AG04450 (cell line): ENCODE measurements at regions not wholly inside any gene's neighbourhood (a gene's known extent, or its start where the extent isn't known, plus 50 kb on each side); places are given as distances from the start of the nearest gene placed in this dataset.
"Not testable (repeated sequence)": the region's sequence is repeated elsewhere in the genome, so short reads cannot be mapped to it uniquely, and the experiment has no call there.

Experiments used
- CTCF ChIA-PET: fragments of 300-600, 350-600 bp; formaldehyde crosslinking; extraction: SDS; loops from one replicate; lab custom pipeline; 2022; ENCODE audit warnings: antibody characterized with exemption, inconsistent platforms; lab: Charles Lee
- POLR2A ChIA-PET: fragments of 350-600 bp; formaldehyde crosslinking; extraction: SDS; loops from one replicate; lab custom pipeline; 2021; ENCODE audit warnings: antibody characterized with exemption, inconsistent platforms; lab: Yijun Ruan, JAX
- DNase-seq: peaks from one replicate; pipeline ENCODE4 v3.0.0-alpha.2; 2011; ENCODE audit warnings: low read depth, low spot score
- H3K27ac ChIP-seq: one replicate; pipeline ENCODE4 v1.5.1; 2012; ENCODE audit warnings: low read depth, low read length, control low read depth
- H3K27me3 ChIP-seq: one replicate; pipeline ENCODE4 v1.6.0; 2012; ENCODE audit warnings: low read length; ENCODE audit not compliant: control insufficient read depth, insufficient read depth
- H3K4me3 ChIP-seq: 2 replicates; pipeline ENCODE4 v1.5.1; 2011; ENCODE audit warnings: mild to moderate bottlenecking, low read depth, low read length, control low read depth
- H3K9me3 ChIP-seq: 2 replicates; pipeline ENCODE4 v1.5.1; 2012; ENCODE audit warnings: low read length; ENCODE audit not compliant: control insufficient read depth, insufficient read depth
- CTCF ChIP-seq: IDR thresholded peaks from 2 replicates; pipeline ENCODE4 v1.5.1; 2011; ENCODE audit warnings: low read depth, low read length, control low read depth, inconsistent platforms

GRCh38 chr5:121105921-121106320, 641.8 kb downstream of the PRR16 start:
- no peak for DNase-seq
- Histone ChIP-seq H3K27ac (no peak overlapping the region), H3K4me3 (no peak overlapping the region), H3K27me3 (no peaks in the 10 kb centered on the region), H3K9me3 (peaks cover 5% of the 10 kb centered on the region; the same call in 1 of the 2 replicates)
- ChIA-PET CTCF (no interaction called here), POLR2A (no interaction called here)
- TF ChIP-seq CTCF: no peak

GRCh38 chr5:121106721-121107690, 642.9 kb downstream of the PRR16 start:
- H3K9me3 ChIP-seq, H3K4me3 ChIP-seq, DNase-seq, POLR2A ChIA-PET, H3K27me3 ChIP-seq, CTCF ChIA-PET, H3K27ac ChIP-seq: not testable (repeated sequence)

GRCh38 chr5:121108725-121109124, 644.6 kb downstream of the PRR16 start:
- DNase-seq: no peak
- ChIA-PET POLR2A (no interaction called here), CTCF (interaction anchor here (0.6 kb wide), 1 partner anchor 58 kb away, joined by 3 read pairs; no protein-coding TSS in a partner anchor)
- H3K27ac ChIP-seq: no peak overlapping the region
- peaks cover 5% of the 10 kb centered on the region; the same call in 1 of the 2 replicates for H3K9me3 ChIP-seq
- H3K4me3 ChIP-seq: no peak overlapping the region
- no peaks in the 10 kb centered on the region for H3K27me3 ChIP-seq
- TF ChIP-seq CTCF: no peak

GRCh38 chr5:121109817-121110216, 645.7 kb downstream of the PRR16 start:
- no peak overlapping the region for H3K27ac ChIP-seq
- DNase-seq: no peak
- CTCF ChIA-PET: no interaction called here
- H3K9me3 ChIP-seq: peaks cover 5% of the 10 kb centered on the region; the same call in 1 of the 2 replicates
- no peak overlapping the region for H3K4me3 ChIP-seq
- no peaks in the 10 kb centered on the region for H3K27me3 ChIP-seq
- POLR2A ChIA-PET: no interaction called here
- TF ChIP-seq CTCF: no peak

- DNase-seq: no peak
- POLR2A ChIA-PET: no interaction called here
- no peaks in the 10 kb centered on the region for H3K9me3 ChIP-seq
- CTCF ChIA-PET: no interaction called here
- H3K27ac ChIP-seq: no peak overlapping the region
- no peak overlapping the region for H3K4me3 ChIP-seq
- TF ChIP-seq CTCF: no peak
- no peaks in the 10 kb centered on the region for H3K27me3 ChIP-seq
Observed at GRCh38 chr5:121121786-121122185, 657.7 kb downstream of the PRR16 start.
